ENCODE measurements at regions not wholly inside any gene's neighbourhood (a gene's known extent, or its start where the extent isn't known, plus 50 kb on each side); places are given as distances from the start of the nearest gene placed in this dataset.

- no peak overlapping the region for H3K4me3 ChIP-seq
- H3K9me3 ChIP-seq: no peaks in the 10 kb centered on the region
- no peaks in the 10 kb centered on the region for H3K36me3 ChIP-seq
- no peak overlapping the region for H3K27ac ChIP-seq
- H3K4me1 ChIP-seq (replicated peaks): no peaks in the 10 kb centered on the region
- no peak for DNase-seq (ENCODE audit: low spot score)
- H3K27me3 ChIP-seq (replicated peaks; ENCODE audit: insufficient read depth): no peaks in the 10 kb centered on the region
- TF ChIP-seq POLR2AphosphoS5 (IDR thresholded peaks at IDR 0.05) (no peak), CTCF (IDR thresholded peaks at IDR 0.05) (no peak), POLR2A (IDR thresholded peaks at IDR 0.05) (no peak)
- 59% methylated on average over 10 of the region's 10 CpGs for WGBS
- intact Hi-C loops (cut with DNase I): no loop called here
Measured at GRCh38 chr7:68279827-68280400, 1283.3 kb downstream of the TYW1 start.

- WGBS: 93% methylated on average over 3 of the region's 3 CpGs
Measured at GRCh38 chr7:68280931-68281330, 1284.3 kb downstream of the TYW1 start.

DNA sequence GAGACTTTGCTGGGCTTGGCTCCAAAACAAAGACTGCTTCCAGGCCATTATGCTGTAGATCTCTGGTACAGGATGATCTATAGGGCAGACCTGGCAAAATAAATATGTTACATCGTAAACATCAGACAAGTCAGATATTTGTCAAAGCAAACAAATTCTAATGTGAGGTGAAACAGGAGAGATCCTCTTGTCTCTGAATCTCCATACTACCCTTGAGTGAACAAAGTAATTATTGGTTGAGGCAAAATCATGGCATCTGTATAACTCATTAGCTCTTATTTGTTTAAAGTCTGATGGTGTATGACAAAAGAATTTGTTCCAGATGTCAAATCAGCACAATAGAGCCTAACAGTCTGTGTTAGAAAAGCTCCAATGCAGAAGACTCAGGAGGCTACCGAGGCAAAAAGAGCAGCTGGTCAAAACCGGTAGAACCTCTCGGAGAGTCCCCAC lies 1291.5 kb downstream of the TYW1 start:
- 43% methylated on average over 4 of the region's 4 CpGs for WGBS
- intact Hi-C loops (cut with DNase I): no loop called here
- no peaks in the 10 kb centered on the region for H3K9me3 ChIP-seq
- H3K4me1 ChIP-seq (replicated peaks): no peaks in the 10 kb centered on the region
- DNase-seq (ENCODE audit: low spot score): no peak
- no peak overlapping the region for H3K4me3 ChIP-seq
- TF ChIP-seq CTCF (IDR thresholded peaks at IDR 0.05): no peak
- no peak for TF ChIP-seq POLR2A (IDR thresholded peaks at IDR 0.05)
- no peak for TF ChIP-seq POLR2AphosphoS5 (IDR thresholded peaks at IDR 0.05)
- H3K27ac ChIP-seq: no peak overlapping the region
- H3K36me3 ChIP-seq: no peaks in the 10 kb centered on the region
- no peaks in the 10 kb centered on the region for H3K27me3 ChIP-seq (replicated peaks; ENCODE audit: insufficient read depth)

More at GRCh38 chr7:68280931-68281330, 1284.3 kb downstream of the TYW1 start:
- no peaks in the 10 kb centered on the region for H3K36me3 ChIP-seq
- no peak overlapping the region for H3K27ac ChIP-seq
- DNase-seq (ENCODE audit: low spot score): no peak
- intact Hi-C loops (cut with DNase I): no loop called here
- TF ChIP-seq POLR2AphosphoS5 (IDR thresholded peaks at IDR 0.05): no peak
- no peak for TF ChIP-seq POLR2A (IDR thresholded peaks at IDR 0.05)
- no peak for TF ChIP-seq CTCF (IDR thresholded peaks at IDR 0.05)
- no peaks in the 10 kb centered on the region for H3K27me3 ChIP-seq (replicated peaks; ENCODE audit: insufficient read depth)
- H3K9me3 ChIP-seq: no peaks in the 10 kb centered on the region
- no peaks in the 10 kb centered on the region for H3K4me1 ChIP-seq (replicated peaks)
- no peak overlapping the region for H3K4me3 ChIP-seq

GRCh38 chr7:68291710-68292109 lies 1295.1 kb downstream of the TYW1 start:
- Histone ChIP-seq H3K4me1 (replicated peaks) (no peaks in the 10 kb centered on the region), H3K36me3 (no peaks in the 10 kb centered on the region), H3K27me3 (replicated peaks; ENCODE audit: insufficient read depth) (no peaks in the 10 kb centered on the region), H3K9me3 (no peaks in the 10 kb centered on the region), H3K27ac (no peak overlapping the region), H3K4me3 (no peak overlapping the region)
- intact Hi-C loops (cut with DNase I): no loop called here
- DNase-seq (ENCODE audit: low spot score): no peak
- TF ChIP-seq POLR2AphosphoS5 (IDR thresholded peaks at IDR 0.05): no peak
- TF ChIP-seq CTCF (IDR thresholded peaks at IDR 0.05): no peak
- TF ChIP-seq POLR2A (IDR thresholded peaks at IDR 0.05): no peak

- no peak for DNase-seq (ENCODE audit: low spot score)
- Histone ChIP-seq H3K4me3 (no peak overlapping the region), H3K9me3 (no peaks in the 10 kb centered on the region), H3K27ac (no peak overlapping the region), H3K27me3 (replicated peaks; ENCODE audit: insufficient read depth) (no peaks in the 10 kb centered on the region), H3K4me1 (replicated peaks) (no peaks in the 10 kb centered on the region), H3K36me3 (no peaks in the 10 kb centered on the region)
- intact Hi-C loops (cut with DNase I): no loop called here
- TF ChIP-seq POLR2AphosphoS5 (IDR thresholded peaks at IDR 0.05): no peak
- no peak for TF ChIP-seq POLR2A (IDR thresholded peaks at IDR 0.05)
- no peak for TF ChIP-seq CTCF (IDR thresholded peaks at IDR 0.05)
- 73% methylated on average over 4 of the region's 4 CpGs for WGBS
Measured at GRCh38 chr7:68295386-68295785, 1298.8 kb downstream of the TYW1 start.
